OCI-LY1 (cell line): ENCODE measurements at regions not wholly inside any gene's neighbourhood (a gene's known extent, or its start where the extent isn't known, plus 50 kb on each side); places are given as distances from the start of the nearest gene placed in this dataset.

Source experiments
- H2AFZ ChIP-seq: fragments of 200-600 bp; sonication (generic), shearing (Covaris generic); 2 replicates; pipeline ENCODE4 v1.6.0; 2014; ENCODE audit warnings: antibody characterized with exemption, mild to moderate bottlenecking, low read length
- H3F3A ChIP-seq: fragments of 200-600 bp; sonication (generic), shearing (Covaris generic); 2 replicates; pipeline ENCODE4 v1.6.0; 2014; ENCODE audit warnings: mild to moderate bottlenecking, antibody characterized with exemption, low read length, moderate library complexity; ENCODE audit not compliant: insufficient read depth
- H3K27ac ChIP-seq: fragments of 200-600 bp; sonication (generic); 2 replicates; pipeline ENCODE4 v1.5.1; 2014; ENCODE audit warnings: low read length, mixed run types, mild to moderate bottlenecking, low read depth; ENCODE audit not compliant: poor library complexity, severe bottlenecking
- H3K27me3 ChIP-seq: fragments of 200-600 bp; sonication (generic); 2 replicates; pipeline ENCODE4 v1.6.0; 2014; ENCODE audit warnings: antibody characterized with exemption, mild to moderate bottlenecking, low read length, moderate library complexity; ENCODE audit not compliant: insufficient read depth
- H3K36me3 ChIP-seq: fragments of 200-600 bp; sonication (generic); 2 replicates; pipeline ENCODE4 v1.6.1; 2014; ENCODE audit warnings: mild to moderate bottlenecking, antibody characterized with exemption, low read length, moderate library complexity, mixed read lengths; ENCODE audit not compliant: insufficient read depth
- H3K4me1 ChIP-seq: fragments of 200-600 bp; sonication (generic); 2 replicates; pipeline ENCODE4 v1.5.1; 2014; ENCODE audit warnings: mild to moderate bottlenecking, low read length, moderate library complexity; ENCODE audit not compliant: insufficient read depth, severe bottlenecking
- H3K4me2 ChIP-seq: fragments of 200-600 bp; sonication (generic), shearing (Covaris generic); 2 replicates; pipeline ENCODE4 v1.6.1; 2014; ENCODE audit warnings: low read length
- H3K4me3 ChIP-seq: fragments of 200-600 bp; sonication (generic); 2 replicates; pipeline ENCODE4 v1.5.1; 2014; ENCODE audit warnings: low read length, low read depth, mild to moderate bottlenecking, mixed read lengths; ENCODE audit not compliant: poor library complexity, severe bottlenecking
- H3K79me2 ChIP-seq: fragments of 200-600 bp; shearing (Covaris generic); 2 replicates; pipeline ENCODE4 v1.6.1; 2016; ENCODE audit warnings: mixed run types, low read length, mixed read lengths; ENCODE audit not compliant: insufficient read depth
- H3K9ac ChIP-seq: fragments of 200-600 bp; sonication (generic), shearing (Covaris generic); 2 replicates; pipeline ENCODE4 v1.6.1; 2014; ENCODE audit warnings: mild to moderate bottlenecking, low read length, mixed read lengths
- H3K9me2 ChIP-seq: fragments of 200-600 bp; sonication (generic), shearing (Covaris generic); 2 replicates; pipeline ENCODE4 v1.6.1; 2014; ENCODE audit warnings: low read depth, mild to moderate bottlenecking, low read length, mixed read lengths
- H3K9me3 ChIP-seq: fragments of 200-600 bp; shearing (Covaris generic); 2 replicates; pipeline ENCODE4 v1.6.1; 2014; ENCODE audit warnings: low read length, mixed read lengths
- H4K20me1 ChIP-seq: fragments of 200-600 bp; sonication (generic), shearing (Covaris generic); 2 replicates; pipeline ENCODE4 v1.6.0; 2016; ENCODE audit warnings: mild to moderate bottlenecking, low read length; ENCODE audit not compliant: insufficient read depth
- EZH2 ChIP-seq: fragments of 200-600 bp; sonication (generic), shearing (Covaris generic); IDR thresholded peaks from 2 replicates; pipeline ENCODE4 v1.8.0; 2017; ENCODE audit warnings: borderline replicate concordance, mixed run types, mild to moderate bottlenecking, antibody characterized with exemption, low read length, moderate library complexity, mixed read lengths
- TF ChIP-seq, protein P1 (sequence below): fragments of 200-600 bp; sonication (generic), shearing (Covaris generic); IDR thresholded peaks from 2 replicates; pipeline ENCODE4 v1.5.1; 2017; ENCODE audit warnings: mild to moderate bottlenecking, antibody characterized with exemption, low read length, moderate library complexity, mixed read lengths

GRCh38 chr4:28754376-28754775 is 1893.7 kb downstream of the STIM2 start:
- Histone ChIP-seq H2AFZ (no peak overlapping the region), H3F3A (no peaks in the 10 kb centered on the region), H3K9ac (no peak overlapping the region), H3K36me3 (no peaks in the 10 kb centered on the region), H3K4me1 (no peaks in the 10 kb centered on the region), H3K9me3 (no peaks in the 10 kb centered on the region), H3K27me3 (no peaks in the 10 kb centered on the region), H3K79me2 (no peaks in the 10 kb centered on the region), H3K9me2 (no peaks in the 10 kb centered on the region), H3K27ac (no peak overlapping the region), H4K20me1 (no peaks in the 10 kb centered on the region), H3K4me3 (no peak overlapping the region), H3K4me2 (no peak overlapping the region)
- TF ChIP-seq EZH2, result no peak
- TF ChIP-seq, protein P1, sequence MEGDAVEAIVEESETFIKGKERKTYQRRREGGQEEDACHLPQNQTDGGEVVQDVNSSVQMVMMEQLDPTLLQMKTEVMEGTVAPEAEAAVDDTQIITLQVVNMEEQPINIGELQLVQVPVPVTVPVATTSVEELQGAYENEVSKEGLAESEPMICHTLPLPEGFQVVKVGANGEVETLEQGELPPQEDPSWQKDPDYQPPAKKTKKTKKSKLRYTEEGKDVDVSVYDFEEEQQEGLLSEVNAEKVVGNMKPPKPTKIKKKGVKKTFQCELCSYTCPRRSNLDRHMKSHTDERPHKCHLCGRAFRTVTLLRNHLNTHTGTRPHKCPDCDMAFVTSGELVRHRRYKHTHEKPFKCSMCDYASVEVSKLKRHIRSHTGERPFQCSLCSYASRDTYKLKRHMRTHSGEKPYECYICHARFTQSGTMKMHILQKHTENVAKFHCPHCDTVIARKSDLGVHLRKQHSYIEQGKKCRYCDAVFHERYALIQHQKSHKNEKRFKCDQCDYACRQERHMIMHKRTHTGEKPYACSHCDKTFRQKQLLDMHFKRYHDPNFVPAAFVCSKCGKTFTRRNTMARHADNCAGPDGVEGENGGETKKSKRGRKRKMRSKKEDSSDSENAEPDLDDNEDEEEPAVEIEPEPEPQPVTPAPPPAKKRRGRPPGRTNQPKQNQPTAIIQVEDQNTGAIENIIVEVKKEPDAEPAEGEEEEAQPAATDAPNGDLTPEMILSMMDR, result no peak

DNA sequence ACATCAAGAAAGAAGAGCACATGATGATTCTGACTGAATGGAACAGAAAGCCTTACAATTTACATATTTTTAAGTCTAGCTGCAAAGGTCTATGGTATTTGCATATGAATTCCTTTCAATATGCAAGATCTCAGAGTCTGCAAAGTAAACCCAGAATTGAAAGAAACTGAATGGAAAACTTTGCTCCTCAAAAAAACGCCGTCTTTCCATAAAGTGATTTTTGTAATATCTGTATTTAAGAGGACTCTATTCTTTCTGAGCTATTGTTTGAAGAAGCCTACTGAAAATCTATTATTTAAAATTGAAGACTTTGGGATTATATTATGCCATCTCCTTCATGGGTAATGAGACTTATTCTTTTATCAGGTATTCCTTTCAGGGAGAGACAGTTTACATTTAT is 1894.4 kb downstream of the STIM2 start:
- TF ChIP-seq, protein P1, result no peak
- no peak for TF ChIP-seq EZH2
- Histone ChIP-seq H3K9me2 (no peaks in the 10 kb centered on the region), H3K4me1 (no peaks in the 10 kb centered on the region), H3K4me2 (no peak overlapping the region), H3F3A (no peaks in the 10 kb centered on the region), H4K20me1 (no peaks in the 10 kb centered on the region), H3K9me3 (no peaks in the 10 kb centered on the region), H3K36me3 (no peaks in the 10 kb centered on the region), H3K79me2 (no peaks in the 10 kb centered on the region), H3K9ac (no peak overlapping the region), H3K4me3 (no peak overlapping the region), H3K27ac (no peak overlapping the region), H3K27me3 (no peaks in the 10 kb centered on the region), H2AFZ (no peak overlapping the region)

GRCh38 chr4:28759064-28759463 is 1898.4 kb downstream of the STIM2 start:
- TF ChIP-seq, protein P1, result no peak
- TF ChIP-seq EZH2, result no peak

More at GRCh38 chr4:28759064-28759463, 1898.4 kb downstream of the STIM2 start:
- no peak overlapping the region for H3K4me2 ChIP-seq
- H4K20me1 ChIP-seq, result no peaks in the 10 kb centered on the region
- H3K4me3 ChIP-seq, result no peak overlapping the region
- no peaks in the 10 kb centered on the region for H3K9me3 ChIP-seq
- no peak overlapping the region for H3K27ac ChIP-seq
- no peak overlapping the region for H2AFZ ChIP-seq
- H3F3A ChIP-seq, result no peaks in the 10 kb centered on the region
- no peaks in the 10 kb centered on the region for H3K36me3 ChIP-seq
- H3K27me3 ChIP-seq, result no peaks in the 10 kb centered on the region
- H3K79me2 ChIP-seq, result no peaks in the 10 kb centered on the region
- no peak overlapping the region for H3K9ac ChIP-seq
- no peaks in the 10 kb centered on the region for H3K4me1 ChIP-seq
- no peaks in the 10 kb centered on the region for H3K9me2 ChIP-seq
